ENCODE measurements at regions not wholly inside any gene's neighbourhood (a gene's known extent, or its start where the extent isn't known, plus 50 kb on each side); places are given as distances from the start of the nearest gene placed in this dataset.

DNA sequence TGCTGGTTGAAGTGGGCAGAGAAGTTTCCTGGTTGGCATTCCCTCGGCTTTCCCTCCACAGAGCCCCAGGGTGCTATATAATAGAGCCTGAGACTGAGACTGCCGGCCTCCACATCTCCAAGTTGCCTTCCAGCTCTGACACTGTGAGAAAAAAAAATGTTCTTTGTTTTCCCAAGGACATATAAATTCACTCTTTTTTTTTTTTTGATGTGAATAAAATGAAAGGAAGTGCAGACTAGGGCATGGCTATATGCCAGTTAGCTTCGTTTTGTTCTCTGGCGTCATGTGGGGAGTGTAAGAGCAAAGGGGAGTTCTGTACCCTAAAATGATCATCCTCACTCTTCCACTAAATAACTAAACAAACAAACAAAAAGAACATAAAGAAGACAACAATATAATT is 101.6 kb downstream of the TNFSF18 start:
- peaks cover 25% of the 10 kb centered on the region for H3K27me3 Mint-ChIP-seq
- H3K36me3 Mint-ChIP-seq, result no peaks in the 10 kb centered on the region
- Histone ChIP-seq H3K36me3 (ENCODE audit: control insufficient read depth, insufficient read depth, low read length) (no peaks in the 10 kb centered on the region), H3K9me3 (ENCODE audit: control insufficient read depth in 2 of 2, low read length in 2 of 2) (no peaks in the 10 kb centered on the region), H3K4me1 (ENCODE audit: control insufficient read depth, insufficient read depth, low read length, poor library complexity, severe bottlenecking) (no peaks in the 10 kb centered on the region), H3K27ac (ENCODE audit: insufficient read depth, low read length, poor library complexity, severe bottlenecking) (no peak overlapping the region), H3K27me3 (ENCODE audit: control insufficient read depth, insufficient read depth, low read length) (no peaks in the 10 kb centered on the region), H3K4me3 (ENCODE audit: low read depth, low read length) (no peak overlapping the region)
- no peaks in the 10 kb centered on the region for H3K9me3 Mint-ChIP-seq
- H3K27ac Mint-ChIP-seq, result no peak overlapping the region
- ATAC-seq (ENCODE audit: low read depth in 2 of 2), result no peak
- H3K4me3 Mint-ChIP-seq, result peak overlapping the region in 1 of 4 donors; percentile 23
- DNase-seq, result no peak
- H3K4me1 Mint-ChIP-seq, result peaks cover 0 to 10% (median 4%) of the 10 kb centered on the region in 4 donors

DNA sequence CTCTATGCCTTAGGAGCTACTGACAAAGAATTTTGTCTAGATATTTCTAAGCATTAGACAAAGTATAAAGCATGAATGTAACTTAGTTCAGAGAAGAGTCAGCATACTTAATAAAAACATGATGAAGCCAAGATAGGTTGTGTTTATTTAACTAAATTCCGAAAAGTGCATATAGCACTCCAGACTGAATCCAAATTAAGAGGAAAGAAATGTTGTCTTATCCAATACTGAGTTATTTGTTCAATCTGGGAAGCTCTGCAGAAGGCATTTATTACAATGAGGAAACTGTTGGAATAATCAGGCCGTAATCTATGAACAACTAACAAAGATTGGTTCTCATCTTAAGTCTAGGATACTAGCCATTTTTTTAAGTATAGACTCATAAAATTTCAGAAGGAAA is 100.2 kb downstream of the TNFSF18 start:
- Histone ChIP-seq H3K36me3 (ENCODE audit: control insufficient read depth, insufficient read depth, low read length) (no peaks in the 10 kb centered on the region), H3K4me3 (ENCODE audit: low read depth, low read length) (no peak overlapping the region), H3K4me1 (ENCODE audit: control insufficient read depth, insufficient read depth, low read length, poor library complexity, severe bottlenecking) (no peaks in the 10 kb centered on the region), H3K27ac (ENCODE audit: insufficient read depth, low read length, poor library complexity, severe bottlenecking) (no peak overlapping the region), H3K9me3 (ENCODE audit: control insufficient read depth in 2 of 2, low read length in 2 of 2) (no peaks in the 10 kb centered on the region), H3K27me3 (ENCODE audit: control insufficient read depth, insufficient read depth, low read length) (no peaks in the 10 kb centered on the region)
- DNase-seq, result no peak
- Mint-ChIP-seq H3K27ac (no peak overlapping the region), H3K4me1 (peaks cover 0 to 10% (median 4%) of the 10 kb centered on the region in 4 donors), H3K36me3 (no peaks in the 10 kb centered on the region), H3K4me3 (no peak overlapping the region), H3K27me3 (peaks cover 32% of the 10 kb centered on the region), H3K9me3 (no peaks in the 10 kb centered on the region)
- no peak for ATAC-seq (ENCODE audit: low read depth in 2 of 2)

DNA sequence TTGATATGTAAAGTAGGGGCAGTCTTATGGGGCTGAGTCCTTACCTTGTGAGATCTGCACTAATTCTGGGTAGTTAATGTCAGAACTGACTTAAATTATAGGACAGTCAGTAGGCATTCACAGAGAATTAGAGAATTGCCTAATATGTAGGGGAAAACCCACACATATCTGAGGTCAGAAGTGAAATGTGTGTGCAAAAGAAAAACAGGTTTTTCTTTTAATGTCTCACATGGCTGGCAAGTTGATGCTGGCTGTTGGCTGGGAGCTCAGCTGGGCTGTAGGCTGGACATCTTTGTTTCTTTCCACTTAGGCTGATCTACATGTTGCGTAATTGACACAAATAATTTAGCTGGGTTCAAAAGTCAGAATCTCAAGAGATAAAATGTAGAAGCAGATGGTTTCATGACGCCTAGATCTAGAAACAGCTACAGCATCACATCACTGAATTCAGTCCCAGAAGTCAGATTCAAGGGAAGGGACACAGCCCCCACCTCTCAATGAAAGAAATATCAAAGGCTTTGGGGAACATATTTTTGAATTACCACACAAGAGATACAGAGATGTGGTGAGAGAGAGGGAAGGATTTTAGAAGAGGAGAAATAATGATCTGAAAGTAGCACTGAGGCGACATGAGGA is 98.9 kb downstream of the TNFSF18 start:
- no peak for DNase-seq
- H3K4me3 ChIP-seq (ENCODE audit: low read depth, low read length), result no peak overlapping the region
- H3K9me3 ChIP-seq (ENCODE audit: control insufficient read depth in 2 of 2, low read length in 2 of 2), result no peaks in the 10 kb centered on the region
- Mint-ChIP-seq H3K27me3 (peaks cover 32% of the 10 kb centered on the region), H3K4me1 (peaks cover 0 to 10% (median 2%) of the 10 kb centered on the region in 4 donors), H3K27ac (no peak overlapping the region), H3K36me3 (no peaks in the 10 kb centered on the region), H3K4me3 (no peak overlapping the region), H3K9me3 (no peaks in the 10 kb centered on the region)
- H3K27ac ChIP-seq (ENCODE audit: insufficient read depth, low read length, poor library complexity, severe bottlenecking), result no peak overlapping the region
- ATAC-seq (ENCODE audit: low read depth in 2 of 2), result no peak
- H3K36me3 ChIP-seq (ENCODE audit: control insufficient read depth, insufficient read depth, low read length), result no peaks in the 10 kb centered on the region
- H3K27me3 ChIP-seq (ENCODE audit: control insufficient read depth, insufficient read depth, low read length), result no peaks in the 10 kb centered on the region
- no peaks in the 10 kb centered on the region for H3K4me1 ChIP-seq (ENCODE audit: control insufficient read depth, insufficient read depth, low read length, poor library complexity, severe bottlenecking)

DNA sequence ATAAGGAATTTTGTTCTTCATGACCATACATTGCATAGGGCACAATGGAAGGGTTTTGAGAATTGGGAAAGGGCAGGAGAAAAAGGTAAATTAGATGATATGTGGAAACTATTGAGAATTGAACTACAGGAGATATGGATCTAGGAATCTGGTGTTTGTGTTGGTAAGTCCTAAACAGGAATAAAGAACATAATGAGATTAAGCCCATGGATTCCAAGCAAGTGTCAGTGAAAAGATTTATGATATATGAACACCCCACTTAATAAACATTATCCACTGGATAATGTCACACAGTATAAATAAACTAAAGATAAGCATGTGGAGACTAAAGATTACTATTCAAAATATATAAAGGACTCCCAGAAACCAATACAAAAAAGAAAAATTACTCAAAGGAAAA is 98.2 kb downstream of the TNFSF18 start:
- Mint-ChIP-seq H3K4me1 (peaks cover 0 to 4% (median 0%) of the 10 kb centered on the region in 4 donors), H3K4me3 (no peak overlapping the region), H3K9me3 (peaks cover 0 to 2% (median 0%) of the 10 kb centered on the region in 7 donors), H3K36me3 (no peaks in the 10 kb centered on the region), H3K27me3 (peaks cover 32% of the 10 kb centered on the region), H3K27ac (no peak overlapping the region)
- H3K27me3 ChIP-seq (ENCODE audit: control insufficient read depth, insufficient read depth, low read length), result peaks cover 2% of the 10 kb centered on the region
- H3K27ac ChIP-seq (ENCODE audit: insufficient read depth, low read length, poor library complexity, severe bottlenecking), result no peak overlapping the region
- H3K9me3 ChIP-seq (ENCODE audit: control insufficient read depth in 2 of 2, low read length in 2 of 2), result no peaks in the 10 kb centered on the region
- ATAC-seq (ENCODE audit: low read depth in 2 of 2) (no peak), DNase-seq (no peak)
- H3K36me3 ChIP-seq (ENCODE audit: control insufficient read depth, insufficient read depth, low read length), result no peaks in the 10 kb centered on the region
- H3K4me3 ChIP-seq (ENCODE audit: low read depth, low read length), result no peak overlapping the region
- H3K4me1 ChIP-seq (ENCODE audit: control insufficient read depth, insufficient read depth, low read length, poor library complexity, severe bottlenecking), result no peaks in the 10 kb centered on the region

DNA sequence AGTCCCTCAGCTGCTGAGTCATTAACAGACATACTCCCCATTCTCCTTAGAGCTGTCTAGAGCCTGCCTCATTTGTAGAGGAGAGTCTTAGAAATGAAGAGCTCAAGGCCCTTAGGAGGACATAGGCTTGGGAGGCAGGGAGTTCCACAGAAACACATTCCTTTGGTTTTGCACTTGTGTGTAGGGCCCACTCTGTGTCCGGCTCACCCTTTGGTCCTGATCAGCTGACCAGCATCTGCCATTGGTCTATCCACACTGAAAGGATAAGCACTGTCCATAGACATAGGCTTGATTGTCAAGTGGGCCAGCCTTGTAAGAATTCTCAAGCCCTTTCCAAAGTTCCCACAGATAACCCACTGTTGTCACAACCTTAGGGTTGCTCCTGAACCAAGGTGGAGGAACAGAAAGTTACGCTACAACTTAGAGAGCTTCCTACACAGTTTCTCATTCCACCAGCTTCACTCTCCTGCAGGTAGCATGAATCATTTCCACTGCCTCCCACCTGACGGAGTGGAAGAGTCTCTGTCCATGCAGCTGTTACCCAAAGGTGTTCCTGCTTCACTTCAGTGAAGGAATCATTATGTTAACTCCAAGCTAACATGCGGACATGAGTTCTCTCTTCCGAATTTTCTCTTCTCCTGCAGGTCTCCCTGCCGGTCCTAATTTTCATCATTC is 96.1 kb downstream of the TNFSF18 start:
- no peak overlapping the region for H3K27ac ChIP-seq (ENCODE audit: insufficient read depth, low read length, poor library complexity, severe bottlenecking)
- Mint-ChIP-seq H3K36me3 (no peaks in the 10 kb centered on the region), H3K4me3 (no peak overlapping the region), H3K4me1 (peaks cover 0 to 1% (median 0%) of the 10 kb centered on the region in 4 donors), H3K27me3 (peaks cover 28% of the 10 kb centered on the region), H3K9me3 (peaks cover 0 to 3% (median 0%) of the 10 kb centered on the region in 7 donors), H3K27ac (no peak overlapping the region)
- H3K4me1 ChIP-seq (ENCODE audit: control insufficient read depth, insufficient read depth, low read length, poor library complexity, severe bottlenecking), result no peaks in the 10 kb centered on the region
- H3K36me3 ChIP-seq (ENCODE audit: control insufficient read depth, insufficient read depth, low read length), result no peaks in the 10 kb centered on the region
- H3K27me3 ChIP-seq (ENCODE audit: control insufficient read depth, insufficient read depth, low read length), result peaks cover 2% of the 10 kb centered on the region
- DNase-seq (no peak), ATAC-seq (ENCODE audit: low read depth in 2 of 2) (no peak)
- H3K9me3 ChIP-seq (ENCODE audit: control insufficient read depth in 2 of 2, low read length in 2 of 2), result no peaks in the 10 kb centered on the region
- H3K4me3 ChIP-seq (ENCODE audit: low read depth, low read length), result no peak overlapping the region

GRCh38 chr1:172955161-172955815 is 95.5 kb downstream of the TNFSF18 start:
- no peaks in the 10 kb centered on the region for H3K9me3 ChIP-seq (ENCODE audit: control insufficient read depth in 2 of 2, low read length in 2 of 2)
- no peak for DNase-seq
- H3K36me3 ChIP-seq (ENCODE audit: control insufficient read depth, insufficient read depth, low read length), result no peaks in the 10 kb centered on the region
- peaks cover 2% of the 10 kb centered on the region for H3K27me3 ChIP-seq (ENCODE audit: control insufficient read depth, insufficient read depth, low read length)
- ATAC-seq (ENCODE audit: low read depth in 2 of 2), result no peak
- H3K27me3 Mint-ChIP-seq, result peaks cover 24% of the 10 kb centered on the region
- no peak overlapping the region for H3K4me3 Mint-ChIP-seq
- peaks cover 0 to 3% (median 0%) of the 10 kb centered on the region in 7 donors for H3K9me3 Mint-ChIP-seq
- no peak overlapping the region for H3K4me3 ChIP-seq (ENCODE audit: low read depth, low read length)
- H3K27ac ChIP-seq (ENCODE audit: insufficient read depth, low read length, poor library complexity, severe bottlenecking), result no peak overlapping the region
- H3K27ac Mint-ChIP-seq, result no peak overlapping the region
- no peaks in the 10 kb centered on the region for H3K4me1 ChIP-seq (ENCODE audit: control insufficient read depth, insufficient read depth, low read length, poor library complexity, severe bottlenecking)
- peaks cover 0 to 2% (median 0%) of the 10 kb centered on the region in 4 donors for H3K4me1 Mint-ChIP-seq
- H3K36me3 Mint-ChIP-seq, result no peaks in the 10 kb centered on the region

GRCh38 chr1:172956871-172957270 is 93.9 kb downstream of the TNFSF18 start:
- no peak overlapping the region for H3K27ac Mint-ChIP-seq
- H3K27ac ChIP-seq (ENCODE audit: insufficient read depth, low read length, poor library complexity, severe bottlenecking), result no peak overlapping the region
- ATAC-seq (ENCODE audit: low read depth in 2 of 2) (no peak), DNase-seq (no peak)
- peaks cover 23% of the 10 kb centered on the region for H3K27me3 Mint-ChIP-seq
- H3K36me3 ChIP-seq (ENCODE audit: control insufficient read depth, insufficient read depth, low read length), result no peaks in the 10 kb centered on the region
- peaks cover 2% of the 10 kb centered on the region for H3K27me3 ChIP-seq (ENCODE audit: control insufficient read depth, insufficient read depth, low read length)
- H3K4me3 ChIP-seq (ENCODE audit: low read depth, low read length), result no peak overlapping the region
- H3K9me3 ChIP-seq (ENCODE audit: control insufficient read depth in 2 of 2, low read length in 2 of 2), result no peaks in the 10 kb centered on the region
- H3K4me3 Mint-ChIP-seq, result no peak overlapping the region
- H3K4me1 ChIP-seq (ENCODE audit: control insufficient read depth, insufficient read depth, low read length, poor library complexity, severe bottlenecking), result no peaks in the 10 kb centered on the region
- H3K4me1 Mint-ChIP-seq, result peaks cover 0 to 2% (median 0%) of the 10 kb centered on the region in 4 donors
- no peaks in the 10 kb centered on the region for H3K36me3 Mint-ChIP-seq
- H3K9me3 Mint-ChIP-seq, result peaks cover 0 to 3% (median 0%) of the 10 kb centered on the region in 7 donors
